ENCODE measurements at regions not wholly inside any gene's neighbourhood (a gene's known extent, or its start where the extent isn't known, plus 50 kb on each side); places are given as distances from the start of the nearest gene placed in this dataset.
"Not testable (repeated sequence)": the region's sequence is repeated elsewhere in the genome, so short reads cannot be mapped to it uniquely, and the experiment has no call there.

GRCh38 chr6:18062733-18063132 is 59.7 kb downstream of the NHLRC1 start:
- no peak for DNase-seq (ENCODE audit: low read depth)

GRCh38 chr6:18058429-18058828 is 64.0 kb downstream of the NHLRC1 start:
- no peak for DNase-seq (ENCODE audit: low read depth)

GRCh38 chr6:18055714-18056382 is 66.6 kb downstream of the NHLRC1 start:
- DNase-seq (ENCODE audit: low read depth), result no peak

DNA sequence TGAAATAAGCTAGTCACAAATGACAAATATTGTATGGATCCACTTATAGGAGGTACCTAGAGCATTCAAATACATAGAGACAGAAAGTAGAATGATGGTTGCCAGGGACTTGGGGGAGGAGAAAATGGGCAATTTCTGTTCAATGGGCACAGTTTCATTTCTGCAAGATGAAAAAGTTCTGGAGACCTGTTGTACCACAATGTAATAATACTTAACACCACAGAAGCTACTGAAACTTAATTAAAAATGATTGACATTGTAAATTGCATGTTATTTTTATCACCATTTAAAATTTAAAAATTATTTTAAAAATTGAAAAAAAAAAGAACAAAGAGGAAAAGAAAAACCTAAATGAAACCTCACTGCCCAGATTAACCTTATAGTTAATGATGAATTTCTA is 67.4 kb downstream of the NHLRC1 start:
- DNase-seq (ENCODE audit: low read depth), result no peak

DNA sequence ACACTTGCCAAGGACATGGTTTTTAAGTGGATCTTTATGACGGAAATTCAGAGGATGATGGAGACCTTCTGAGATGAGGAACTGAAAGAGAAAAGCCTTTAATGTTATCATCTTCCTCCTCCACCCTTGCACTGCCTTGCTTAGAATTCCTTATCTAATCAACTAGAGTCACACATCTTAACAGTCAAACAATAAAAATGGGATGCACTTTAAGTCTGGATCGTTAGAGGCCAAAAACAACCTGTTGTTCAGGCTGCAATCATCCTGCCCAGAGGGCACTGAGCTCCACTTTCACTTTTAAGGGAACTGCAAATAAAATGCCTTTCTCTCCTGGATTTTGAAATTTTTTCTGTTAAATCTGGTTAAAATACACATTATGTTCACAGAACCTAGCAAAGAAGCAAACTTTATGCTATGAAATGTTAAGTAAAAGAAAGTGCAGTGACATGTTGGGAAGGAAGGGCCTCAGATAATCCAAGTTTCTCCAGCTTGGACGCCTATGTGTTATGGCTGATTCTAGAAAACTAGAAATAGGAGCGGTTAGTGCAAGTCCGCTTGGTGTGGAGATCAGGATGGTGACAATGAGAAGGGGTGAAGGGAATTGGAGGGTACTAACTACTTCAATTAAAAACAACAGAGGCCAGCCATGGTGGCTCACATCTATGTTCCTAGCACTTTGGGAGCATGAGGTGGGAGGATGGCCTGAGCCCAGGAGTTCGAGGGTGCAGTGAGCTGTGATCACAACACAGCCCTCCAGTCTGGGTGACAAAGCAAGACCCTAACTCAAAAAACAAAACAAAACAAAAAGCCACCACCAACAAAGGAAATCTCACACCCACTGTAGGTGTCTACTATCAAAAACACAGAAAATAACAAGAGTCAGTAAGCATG is 66.4 kb upstream of the KIF13A start:
- no peak for DNase-seq (ENCODE audit: low read depth)

GRCh38 chr6:18053078-18053477 is 65.6 kb upstream of the KIF13A start:
- peak; percentile 75 for DNase-seq (ENCODE audit: low read depth)

- DNase-seq (ENCODE audit: low read depth), result no peak
These were observed 62.2 kb upstream of the KIF13A start for GRCh38 chr6:18049646-18050045.

DNA sequence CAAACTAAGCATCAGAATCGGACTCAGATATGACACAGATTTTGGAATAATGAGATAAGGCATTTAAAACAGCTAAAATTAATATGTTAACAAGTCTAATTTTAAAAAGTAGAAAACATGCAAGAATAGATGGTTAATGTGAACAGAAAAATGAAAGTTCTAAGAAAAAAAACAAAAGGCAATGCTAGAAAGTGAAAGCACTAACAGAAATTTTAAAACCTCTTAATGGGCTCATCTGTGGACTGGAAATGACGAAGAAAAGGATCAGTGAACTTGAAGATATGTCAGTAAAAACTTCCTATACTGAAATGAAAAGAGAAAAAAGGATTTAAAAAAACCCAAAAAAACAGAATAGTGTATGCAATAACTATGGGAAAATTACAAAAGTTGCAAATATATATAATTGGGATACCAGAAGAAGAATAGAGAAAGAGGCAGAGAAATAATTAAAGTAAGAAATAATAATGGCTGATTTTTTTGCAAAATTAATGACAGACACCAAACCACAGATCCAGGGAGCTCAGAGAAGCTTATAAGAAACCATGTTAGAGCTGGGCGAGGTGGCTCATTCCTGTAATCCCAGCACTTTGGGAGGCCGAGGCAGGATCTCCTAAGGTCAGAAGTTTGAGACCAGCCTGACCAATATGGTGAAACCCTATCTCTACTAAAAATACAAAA is 61.7 kb upstream of the KIF13A start:
- DNase-seq (ENCODE audit: low read depth), result no peak

- no peak for DNase-seq (ENCODE audit: low read depth)
These were observed 60.0 kb upstream of the KIF13A start for GRCh38 chr6:18047406-18047805.

GRCh38 chr6:18045507-18045906 is 58.1 kb upstream of the KIF13A start:
- no peak for DNase-seq (ENCODE audit: low read depth)

DNA sequence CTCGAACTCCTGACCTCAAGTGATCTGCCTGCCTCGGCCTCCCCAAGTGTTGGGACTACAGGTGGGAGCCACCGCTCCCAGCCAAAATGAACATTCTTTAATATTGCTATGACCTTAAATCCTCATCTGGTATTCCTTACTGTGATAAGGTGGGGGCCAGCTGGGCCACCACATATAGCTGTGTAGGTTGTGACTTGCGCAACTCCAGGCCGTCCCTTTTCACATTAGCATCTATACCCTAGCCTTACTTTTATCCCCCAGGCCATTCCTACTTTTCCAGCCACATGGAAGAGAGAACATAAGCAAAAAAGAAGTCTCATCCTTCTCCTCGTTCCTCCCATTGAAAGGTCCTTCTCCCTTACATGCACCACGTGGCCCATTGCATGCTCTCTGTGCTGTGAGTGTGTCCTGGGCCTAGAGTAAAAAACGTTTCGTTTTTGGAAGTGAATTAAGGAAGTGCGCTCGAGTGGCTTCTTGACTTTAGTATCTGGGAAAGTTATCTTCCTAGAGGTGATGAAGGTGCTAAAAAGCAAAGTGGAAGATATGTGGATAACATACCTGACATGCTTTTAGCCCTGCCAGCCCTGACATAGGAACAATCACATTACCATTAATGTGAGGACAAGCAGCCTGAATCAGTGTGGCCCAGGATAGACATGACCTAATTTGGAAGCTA is 56.8 kb upstream of the KIF13A start:
- DNase-seq (ENCODE audit: low read depth), result no peak

DNA sequence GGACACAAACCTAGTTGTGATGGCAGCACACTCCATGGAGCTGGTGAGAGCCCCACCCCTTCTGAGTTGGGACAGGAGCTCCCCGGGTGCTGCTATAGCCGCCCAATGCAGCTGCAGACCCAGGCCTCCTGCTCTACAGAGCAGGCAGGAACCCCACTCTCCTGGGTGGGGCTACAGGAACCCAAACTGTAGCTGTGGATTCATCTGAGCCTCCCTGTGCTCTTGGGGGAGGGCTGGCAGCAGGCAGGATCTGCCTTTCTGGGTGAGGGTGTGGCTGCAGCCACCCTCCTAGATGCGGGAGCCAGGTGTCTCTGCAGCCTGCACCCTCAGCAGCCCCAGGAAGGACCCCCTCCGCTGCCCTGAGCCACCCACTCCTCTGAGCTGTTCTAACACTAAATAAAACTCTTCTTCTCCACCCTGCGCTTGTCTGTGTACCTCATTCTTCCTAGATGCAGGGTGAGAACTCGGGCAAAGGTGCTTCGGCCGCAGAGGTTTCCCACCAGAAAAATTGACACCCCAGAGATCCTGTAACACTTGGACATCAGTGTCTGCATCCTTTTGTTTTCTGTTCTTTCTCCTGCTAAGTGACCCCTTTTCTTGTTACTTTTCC is 55.2 kb upstream of the KIF13A start:
- no peak for DNase-seq (ENCODE audit: low read depth)

DNA sequence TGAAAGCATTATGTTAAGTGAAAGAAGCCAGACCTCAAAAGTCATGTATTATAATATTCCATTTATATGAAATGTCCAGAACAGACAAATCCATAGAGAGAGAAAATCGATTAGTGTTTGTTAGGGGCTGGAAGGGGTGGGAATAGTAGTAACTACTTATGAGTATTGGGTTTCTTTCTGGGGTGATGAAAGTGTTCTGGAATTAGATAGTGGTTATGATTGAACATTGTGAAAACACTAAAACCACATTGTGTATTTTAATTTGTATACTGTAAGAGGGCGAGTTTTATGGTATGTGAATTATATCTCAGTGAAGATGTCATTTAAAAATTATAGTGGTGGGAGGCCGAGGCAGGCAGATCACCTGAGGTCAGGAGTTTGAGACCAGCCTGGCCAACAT is 52.0 kb upstream of the KIF13A start:
- DNase-seq (ENCODE audit: low read depth), result no peak

DNA sequence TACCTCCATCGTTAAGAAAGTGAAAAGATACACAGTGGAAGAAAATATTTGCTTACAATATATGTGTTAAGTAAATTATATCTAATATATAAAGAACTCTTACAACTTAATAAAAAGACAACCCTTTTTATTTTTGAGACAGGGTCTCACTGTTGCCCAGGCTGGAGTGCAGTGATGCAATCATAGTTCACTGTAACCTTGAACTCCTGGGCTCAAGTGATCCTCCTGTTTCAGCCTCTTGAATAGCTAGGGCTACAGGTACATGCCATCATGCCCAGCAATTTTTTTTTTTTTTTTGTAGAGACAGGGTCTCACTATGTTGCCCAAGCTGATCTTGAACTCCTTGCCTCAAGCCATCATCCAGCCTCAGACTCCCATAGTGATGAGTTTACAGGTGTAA is 50.8 kb upstream of the KIF13A start:
- not testable (repeated sequence) for DNase-seq (ENCODE audit: low read depth)
